HG03378 (cell line): ENCODE measurements at regions not wholly inside any gene's neighbourhood (a gene's known extent, or its start where the extent isn't known, plus 50 kb on each side); places are given as distances from the start of the nearest gene placed in this dataset.
"Not testable (repeated sequence)": the region's sequence is repeated elsewhere in the genome, so short reads cannot be mapped to it uniquely, and the experiment has no call there.

Source experiments
- ATAC-seq: cut with Tn5 transposase; IDR thresholded peaks from one replicate; pipeline ENCODE4 v1.9.1; 2021; ENCODE audit warnings: mild to moderate bottlenecking, moderate library complexity; ENCODE audit not compliant: unreplicated experiment

DNA sequence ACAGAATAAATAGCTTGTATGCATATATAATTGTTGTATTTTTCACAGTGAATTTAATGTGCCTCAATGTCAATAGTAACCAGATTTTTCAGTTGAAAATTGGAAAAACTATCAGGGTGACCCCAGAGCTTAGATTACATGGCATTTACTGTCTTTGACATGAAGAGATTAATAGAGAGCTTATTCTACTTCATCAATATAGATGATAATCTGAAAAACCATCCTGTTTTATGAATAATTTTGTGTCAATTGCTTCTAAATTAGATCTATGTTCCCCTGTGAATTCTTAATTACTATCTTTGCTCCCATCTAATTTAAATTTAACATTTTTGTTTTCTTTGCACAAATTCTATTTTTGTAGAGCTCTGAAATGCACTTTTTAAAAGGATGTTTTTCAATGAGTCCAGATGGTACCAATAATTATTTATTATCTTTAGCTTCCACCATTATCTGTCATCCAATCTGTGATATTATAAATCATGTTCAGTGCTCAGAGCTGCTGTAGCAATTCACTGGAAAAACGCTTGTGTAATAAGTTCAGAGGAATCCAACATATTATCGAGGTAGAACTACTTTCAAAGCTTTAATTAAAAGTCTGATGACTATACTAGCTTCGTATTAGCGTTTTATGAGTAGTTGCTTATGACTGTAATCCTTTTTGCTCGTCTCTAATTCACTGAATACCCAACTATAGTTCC is 291.4 kb downstream of the JRKL start:
- ATAC-seq: no peak

DNA sequence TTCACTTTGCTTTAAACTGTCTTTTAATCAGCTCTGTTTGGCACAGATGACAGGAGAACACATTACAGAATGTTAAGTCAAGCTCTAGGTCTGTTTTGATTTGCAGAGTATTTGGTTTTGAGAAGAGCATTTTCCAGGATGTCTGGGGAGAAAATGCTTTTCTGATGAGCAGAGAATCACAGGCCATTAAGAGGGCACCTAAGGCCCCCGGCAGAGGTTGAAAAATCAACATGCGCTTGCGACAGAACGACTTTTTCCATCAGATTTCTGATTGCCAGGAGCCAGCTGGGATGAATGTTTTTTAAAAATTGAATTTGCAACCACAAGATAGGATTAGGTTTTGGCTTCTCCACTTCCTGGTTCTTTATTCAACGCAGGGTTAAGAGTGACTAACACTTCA is 304.5 kb downstream of the JRKL start:
- ATAC-seq: no peak

- no peak for ATAC-seq
Measured at GRCh38 chr11:96696731-96697130, 306.9 kb downstream of the JRKL start.

DNA sequence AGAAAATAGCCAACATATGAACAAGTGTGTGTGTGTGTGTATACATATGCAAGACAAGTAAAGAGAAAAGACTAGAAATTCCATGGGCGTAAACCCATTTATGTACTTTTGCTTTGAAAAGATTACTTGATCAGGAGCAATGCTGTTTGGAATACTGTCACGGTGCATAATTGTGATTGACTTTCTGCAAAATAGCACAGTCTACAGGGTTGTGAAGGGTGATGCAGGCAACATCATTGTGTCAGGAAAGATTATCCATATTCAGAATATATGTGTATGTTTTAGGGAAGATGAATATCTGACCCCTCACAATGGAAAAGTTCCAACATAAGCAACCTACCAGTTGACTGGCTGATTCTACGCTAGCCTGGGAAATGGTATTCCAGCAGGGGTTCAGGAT is 307.7 kb downstream of the JRKL start:
- no peak for ATAC-seq

DNA sequence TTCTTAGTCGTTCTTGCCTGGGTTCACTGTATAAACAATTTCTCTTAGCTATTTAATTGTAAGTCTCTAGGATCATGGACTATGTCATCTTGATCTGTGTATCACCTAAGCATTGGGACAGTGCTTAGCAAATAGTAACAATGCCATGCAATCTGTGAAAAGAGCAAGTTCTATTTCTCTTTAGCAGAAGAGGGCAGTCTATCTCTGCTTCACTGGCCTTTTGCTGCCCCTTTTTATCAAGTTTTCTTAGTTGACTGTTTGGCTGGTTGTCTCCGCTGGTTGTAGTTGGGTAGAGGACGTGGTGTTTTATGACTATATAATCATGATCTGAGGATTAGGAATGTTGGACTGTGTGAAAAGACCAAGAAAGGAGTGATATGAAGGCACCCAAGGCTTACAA is 315.0 kb downstream of the JRKL start:
- no peak for ATAC-seq

DNA sequence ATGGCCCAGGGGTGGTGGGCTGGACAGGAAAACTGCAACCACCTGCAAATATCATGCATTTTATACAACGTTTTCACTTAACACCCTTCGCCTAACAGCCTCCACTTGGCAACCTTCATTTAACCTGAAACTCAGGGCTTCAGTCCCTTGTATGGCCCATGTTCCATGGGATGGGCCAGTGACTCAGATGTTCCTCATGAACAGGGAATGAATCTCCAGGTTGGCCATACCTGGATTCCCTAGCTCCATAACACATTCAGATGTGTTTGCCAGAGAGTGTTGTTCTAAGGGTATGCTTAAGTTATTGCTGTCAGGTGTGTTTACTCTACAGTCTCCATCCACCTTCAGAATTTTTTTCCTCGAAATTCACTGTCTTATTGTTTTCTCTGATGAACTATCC is 316.9 kb downstream of the JRKL start:
- ATAC-seq: no peak

GRCh38 chr11:96707273-96707672 is 317.5 kb downstream of the JRKL start:
- ATAC-seq: no peak

DNA sequence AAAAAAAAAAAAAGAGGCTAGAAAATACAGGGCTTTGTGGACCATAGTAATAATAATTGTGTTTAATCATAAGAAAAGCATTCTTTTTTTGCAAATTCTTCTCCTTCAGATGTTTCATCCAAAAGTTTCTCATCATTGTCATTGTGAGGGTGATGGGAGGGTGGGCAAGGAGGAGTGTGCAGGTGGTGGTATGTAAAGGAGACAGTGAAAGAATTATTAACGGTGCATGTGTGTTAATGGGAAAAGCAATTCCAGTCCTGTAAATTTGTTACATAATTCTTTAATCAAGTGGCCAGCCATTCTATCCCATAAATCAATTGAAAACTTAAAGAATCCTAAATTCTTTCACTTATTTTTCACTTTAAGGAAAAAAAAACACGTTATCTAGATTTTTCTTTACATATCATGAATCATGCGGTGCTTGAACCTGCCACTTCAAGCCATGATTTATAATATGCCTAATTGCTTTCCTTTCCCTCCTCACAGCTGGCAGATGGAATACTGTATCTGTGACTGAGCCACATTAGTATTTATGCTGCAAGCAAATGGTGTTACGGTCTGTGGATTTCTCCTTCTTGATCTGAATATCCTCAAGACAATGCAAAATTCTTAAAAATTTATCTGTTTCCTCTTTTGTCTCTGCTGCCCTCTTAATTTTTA is 318.5 kb downstream of the JRKL start:
- no peak for ATAC-seq

GRCh38 chr11:96713301-96713700 is 323.5 kb downstream of the JRKL start:
- no peak for ATAC-seq

GRCh38 chr11:96714689-96715088 is 324.9 kb downstream of the JRKL start:
- no peak for ATAC-seq

DNA sequence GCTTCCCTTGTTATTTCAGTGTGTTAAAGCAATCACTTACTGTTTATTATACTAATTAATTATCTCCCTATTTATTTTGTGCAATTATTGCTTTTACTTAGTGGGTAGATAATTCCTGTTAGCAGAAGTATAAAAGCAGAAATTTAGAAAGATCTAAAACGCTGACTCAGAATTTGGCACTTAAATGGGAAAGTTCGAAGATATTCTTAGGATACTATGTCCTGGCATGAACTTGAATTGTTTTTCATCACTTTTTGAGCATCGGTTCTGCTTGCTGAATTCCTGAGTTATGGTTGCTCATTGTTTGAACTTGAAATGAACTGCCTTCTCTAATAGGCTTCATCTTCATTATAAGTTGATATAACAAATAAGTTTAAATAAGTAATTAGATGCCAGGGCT is 325.4 kb downstream of the JRKL start:
- no peak for ATAC-seq

DNA sequence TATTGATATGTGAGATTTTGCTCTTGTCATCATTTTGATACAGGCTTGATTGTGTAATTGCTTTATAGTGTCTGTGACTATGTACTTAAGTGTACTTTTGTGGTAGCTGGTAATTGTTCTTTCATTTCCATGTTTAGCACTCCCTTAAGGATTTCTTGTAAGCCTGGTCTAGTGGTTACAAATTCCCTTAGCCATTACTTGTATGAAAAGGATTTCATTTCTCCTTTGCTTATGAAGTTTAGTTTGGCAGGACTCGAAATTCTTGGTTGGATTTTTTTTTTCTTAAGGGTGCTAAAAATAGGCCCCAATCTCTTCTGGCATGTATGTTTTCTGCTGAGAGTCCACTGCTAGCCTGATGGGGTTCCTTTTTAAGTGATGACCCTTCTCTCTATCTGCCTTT is 346.8 kb downstream of the JRKL start:
- ATAC-seq: no peak

GRCh38 chr11:96738311-96738710 is 348.5 kb downstream of the JRKL start:
- ATAC-seq: no peak

DNA sequence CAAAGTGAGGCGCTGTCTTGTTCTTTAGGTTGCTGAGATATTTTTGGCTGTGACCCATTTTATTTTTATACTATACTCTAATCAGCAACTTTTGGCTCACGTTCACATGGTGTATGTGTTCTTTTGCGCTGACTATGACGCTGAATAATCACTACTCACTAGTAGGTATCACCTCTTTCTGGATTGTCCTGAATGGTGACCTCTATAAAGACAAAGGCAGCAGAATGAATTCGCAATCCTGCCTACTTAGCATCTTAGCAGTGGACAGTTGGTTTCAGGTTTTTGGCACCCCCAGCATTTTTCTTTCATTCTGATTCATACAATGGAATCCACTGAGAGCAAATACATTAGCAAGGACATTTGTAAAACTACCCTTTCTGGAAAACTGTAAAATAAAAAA is 351.3 kb downstream of the JRKL start:
- ATAC-seq: no peak

DNA sequence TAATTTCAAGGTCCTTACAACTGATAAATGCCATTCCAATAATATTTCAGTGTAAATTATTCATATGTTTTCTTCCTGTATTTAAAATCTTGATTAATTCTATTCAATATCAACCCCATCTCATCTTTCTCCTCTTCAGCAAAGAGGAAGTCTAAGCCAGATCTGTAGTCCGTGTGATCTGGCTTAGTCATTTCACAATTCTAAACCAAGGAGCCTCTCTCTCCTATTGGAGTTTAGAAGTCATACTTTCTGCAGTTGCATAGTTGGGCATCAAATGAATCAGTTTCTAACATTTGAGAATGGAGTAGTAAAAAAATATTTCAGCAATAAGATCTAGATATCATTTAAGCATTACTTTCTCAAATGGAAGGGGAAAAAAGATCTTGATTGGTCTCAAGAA is 354.9 kb downstream of the JRKL start:
- no peak for ATAC-seq

DNA sequence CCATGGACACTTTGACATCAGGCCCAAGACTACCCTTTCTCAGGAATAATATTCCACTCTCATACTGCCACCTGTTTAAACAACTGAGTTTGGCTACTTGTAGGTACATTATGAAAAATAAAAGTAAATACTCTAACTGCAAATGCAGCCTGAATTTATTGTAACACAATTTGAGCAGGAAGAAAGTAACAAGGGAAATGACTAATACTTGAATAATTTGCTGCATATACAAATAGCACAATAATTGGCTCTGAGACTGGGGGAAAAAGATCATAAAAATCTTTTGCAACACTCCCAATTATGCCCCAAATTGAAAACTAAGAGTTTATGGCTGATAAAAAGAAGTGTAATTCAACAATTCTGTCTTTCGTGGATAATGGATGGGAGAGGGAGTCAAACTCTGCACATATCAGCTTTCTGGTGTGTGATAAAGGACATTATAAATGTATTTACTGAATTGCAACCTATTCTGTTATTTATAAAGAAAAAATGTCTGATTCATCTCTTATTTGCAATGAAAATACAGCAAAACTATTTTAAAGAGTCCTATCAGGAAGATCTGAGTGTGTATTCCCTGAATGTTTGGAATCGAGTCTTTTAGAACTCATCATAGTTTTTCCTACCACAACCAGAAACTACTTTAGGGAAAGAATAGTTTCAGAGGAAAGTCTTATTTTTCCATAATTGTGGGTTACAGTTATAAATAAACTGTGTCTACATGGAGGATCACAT is 359.0 kb downstream of the JRKL start:
- no peak for ATAC-seq

GRCh38 chr11:96751807-96752206 is 362.0 kb downstream of the JRKL start:
- ATAC-seq: not testable (repeated sequence)

GRCh38 chr11:96752221-96752620 is 362.4 kb downstream of the JRKL start:
- ATAC-seq: no peak

- no peak for ATAC-seq
Measured at GRCh38 chr11:96753997-96754396, 364.2 kb downstream of the JRKL start.

DNA sequence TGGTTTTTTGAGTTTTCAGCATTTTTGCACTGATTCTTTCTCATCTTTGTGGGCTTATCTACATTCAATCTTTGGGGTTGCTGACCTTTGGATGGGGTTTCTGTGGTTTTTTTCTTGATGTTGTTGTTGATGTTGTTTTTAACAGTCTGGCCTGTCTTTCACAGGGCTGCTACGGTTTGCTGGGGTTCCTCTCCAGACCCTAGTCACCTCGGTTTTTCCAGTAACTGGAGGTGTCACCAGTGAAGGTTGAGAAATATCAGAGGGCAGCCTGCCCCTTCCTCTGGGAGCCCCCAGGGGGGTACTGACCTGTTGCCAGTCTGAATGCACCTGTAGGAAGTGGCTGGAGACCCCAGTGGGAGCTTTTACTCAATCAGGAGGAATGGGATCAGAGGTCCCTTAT is 365.4 kb downstream of the JRKL start:
- no peak for ATAC-seq

GRCh38 chr11:96755752-96756151 is 365.9 kb downstream of the JRKL start:
- ATAC-seq: no peak

- no peak for ATAC-seq
Measured at GRCh38 chr11:96758957-96759356, 369.1 kb downstream of the JRKL start.
